ENCODE measurements at regions not wholly inside any gene's neighbourhood (a gene's known extent, or its start where the extent isn't known, plus 50 kb on each side); places are given as distances from the start of the nearest gene placed in this dataset.

GRCh38 chr3:30347679-30348216 lies 258.7 kb upstream of the TGFBR2 start:
- Histone ChIP-seq H4K20me1 (replicated peaks; ENCODE audit: insufficient read depth) (no peaks in the 10 kb centered on the region), H3K79me2 (replicated peaks; ENCODE audit: insufficient read depth) (no peaks in the 10 kb centered on the region), H3F3A (replicated peaks; ENCODE audit: low read depth) (no peaks in the 10 kb centered on the region), H3K27ac (ENCODE audit: low read depth) (no peak overlapping the region), H2AFZ (no peak overlapping the region), H3K4me1 (ENCODE audit: insufficient read depth) (0 out of 2 replicates have a peak, but pooled peaks cover 6% of the 10 kb centered on the region), H3K36me3 (ENCODE audit: insufficient read depth) (no peaks in the 10 kb centered on the region), H3K4me2 (no peak overlapping the region), H3K9me2 (ENCODE audit: insufficient read depth) (no peaks in the 10 kb centered on the region), H3K27me3 (ENCODE audit: insufficient read depth) (no peaks in the 10 kb centered on the region), H3K4me3 (no peak overlapping the region)
- ATAC-seq = no peak
- Mint-ChIP-seq H3K4me1 (peaks cover 20% of the 10 kb centered on the region; the same call in 2 of the 3 replicates), H3K27ac (no peak overlapping the region), H3K4me3 (no peak overlapping the region), H3K27me3 (ENCODE audit: insufficient read depth, low read depth, poor library complexity) (no peaks in the 10 kb centered on the region), H3K36me3 (ENCODE audit: low read depth) (no peaks in the 10 kb centered on the region), H3K9me3 (no peaks in the 10 kb centered on the region; the same call in 2 of the 3 replicates)
- DNase-seq (ENCODE audit: low spot score) = no peak
- TF ChIP-seq ETS1 (IDR thresholded peaks at IDR 0.05) = no peak
- no peak for TF ChIP-seq CTCF (conservative IDR thresholded peaks at IDR 0.05; ENCODE audit: low read depth in 2 of 2)
- TF ChIP-seq NANOG (IDR thresholded peaks at IDR 0.05; ENCODE audit: borderline replicate concordance) = no peak
- no peak for TF ChIP-seq REST (IDR thresholded peaks at IDR 0.05; ENCODE audit: unreplicated experiment)
- no peak for TF ChIP-seq CREB1 (CRISPR knock-in tag; IDR thresholded peaks at IDR 0.05; ENCODE audit: low read depth)

GRCh38 chr3:30349507-30349906 lies 256.9 kb upstream of the TGFBR2 start:
- Histone ChIP-seq H2AFZ (peak overlapping the region; percentile 83), H3K4me2 (no peak overlapping the region), H3K27me3 (ENCODE audit: insufficient read depth) (no peaks in the 10 kb centered on the region), H3K27ac (ENCODE audit: low read depth) (no peak overlapping the region), H3K4me1 (ENCODE audit: insufficient read depth) (0 out of 2 replicates have a peak, but pooled peaks cover 6% of the 10 kb centered on the region), H3F3A (replicated peaks; ENCODE audit: low read depth) (no peaks in the 10 kb centered on the region), H4K20me1 (replicated peaks; ENCODE audit: insufficient read depth) (no peaks in the 10 kb centered on the region), H3K36me3 (ENCODE audit: insufficient read depth) (no peaks in the 10 kb centered on the region), H3K9me2 (ENCODE audit: insufficient read depth) (no peaks in the 10 kb centered on the region), H3K4me3 (no peak overlapping the region), H3K79me2 (replicated peaks; ENCODE audit: insufficient read depth) (no peaks in the 10 kb centered on the region)
- TF ChIP-seq STAT1 (IDR thresholded peaks at IDR 0.05; ENCODE audit: unreplicated experiment) (no peak), ETS1 (IDR thresholded peaks at IDR 0.05) (no peak)
- Mint-ChIP-seq H3K27me3 (ENCODE audit: insufficient read depth, low read depth, poor library complexity) (no peaks in the 10 kb centered on the region), H3K27ac (no peak overlapping the region), H3K9me3 (no peaks in the 10 kb centered on the region; the same call in 2 of the 3 replicates), H3K4me1 (peaks cover 22% of the 10 kb centered on the region; the same call in 2 of the 3 replicates), H3K4me3 (no peak overlapping the region), H3K36me3 (ENCODE audit: low read depth) (no peaks in the 10 kb centered on the region)
- ATAC-seq (peak; percentile 74), DNase-seq (ENCODE audit: low spot score) (peak; percentile 39)

All from GM23338 (cell line).